ENCODE measurements at regions not wholly inside any gene's neighbourhood (a gene's known extent, or its start where the extent isn't known, plus 50 kb on each side); places are given as distances from the start of the nearest gene placed in this dataset.

DNA sequence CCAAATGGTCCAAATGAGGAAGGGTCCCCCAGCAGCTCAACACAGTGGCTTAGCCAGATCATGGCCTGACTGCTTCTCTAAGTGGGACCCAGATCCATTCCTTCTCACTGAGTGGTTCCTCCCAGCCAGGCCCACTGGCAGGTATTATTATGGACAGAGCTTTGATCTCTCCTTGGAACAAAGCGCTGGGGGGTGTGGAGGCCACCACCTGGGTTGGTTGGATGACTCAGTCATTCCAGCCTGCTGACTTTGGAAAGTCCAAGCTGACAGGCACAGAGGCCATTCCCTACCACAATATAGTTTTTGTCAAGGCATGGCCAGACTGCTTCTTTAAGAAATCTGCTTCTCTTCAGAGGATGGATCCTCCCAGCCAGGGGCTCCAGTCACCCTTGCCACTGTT lies 341.1 kb downstream of the BTG1 start:
- TF ChIP-seq, protein P1, sequence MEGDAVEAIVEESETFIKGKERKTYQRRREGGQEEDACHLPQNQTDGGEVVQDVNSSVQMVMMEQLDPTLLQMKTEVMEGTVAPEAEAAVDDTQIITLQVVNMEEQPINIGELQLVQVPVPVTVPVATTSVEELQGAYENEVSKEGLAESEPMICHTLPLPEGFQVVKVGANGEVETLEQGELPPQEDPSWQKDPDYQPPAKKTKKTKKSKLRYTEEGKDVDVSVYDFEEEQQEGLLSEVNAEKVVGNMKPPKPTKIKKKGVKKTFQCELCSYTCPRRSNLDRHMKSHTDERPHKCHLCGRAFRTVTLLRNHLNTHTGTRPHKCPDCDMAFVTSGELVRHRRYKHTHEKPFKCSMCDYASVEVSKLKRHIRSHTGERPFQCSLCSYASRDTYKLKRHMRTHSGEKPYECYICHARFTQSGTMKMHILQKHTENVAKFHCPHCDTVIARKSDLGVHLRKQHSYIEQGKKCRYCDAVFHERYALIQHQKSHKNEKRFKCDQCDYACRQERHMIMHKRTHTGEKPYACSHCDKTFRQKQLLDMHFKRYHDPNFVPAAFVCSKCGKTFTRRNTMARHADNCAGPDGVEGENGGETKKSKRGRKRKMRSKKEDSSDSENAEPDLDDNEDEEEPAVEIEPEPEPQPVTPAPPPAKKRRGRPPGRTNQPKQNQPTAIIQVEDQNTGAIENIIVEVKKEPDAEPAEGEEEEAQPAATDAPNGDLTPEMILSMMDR (IDR thresholded peaks at IDR 0.05), result no peak

DNA sequence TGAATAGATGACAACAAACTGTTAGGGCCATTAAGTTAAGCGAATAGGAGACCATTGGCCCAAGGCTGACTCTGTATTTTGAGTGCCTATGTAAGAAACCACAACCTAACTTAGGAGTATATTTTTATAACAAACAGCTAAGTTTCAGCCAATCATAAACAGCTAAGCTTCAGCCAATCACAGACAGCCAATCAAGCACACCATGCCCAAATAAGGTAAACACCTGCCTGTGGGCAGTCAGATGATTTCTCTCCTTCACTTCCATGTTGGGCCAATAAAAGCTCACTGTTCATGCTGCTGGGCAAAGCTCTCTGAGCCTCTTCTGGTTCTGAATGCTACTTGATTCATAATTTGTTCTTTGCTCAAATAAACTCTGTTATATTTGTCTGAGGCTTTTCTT lies 344.6 kb downstream of the BTG1 start:
- TF ChIP-seq, protein P1 (IDR thresholded peaks at IDR 0.05), result no peak

DNA sequence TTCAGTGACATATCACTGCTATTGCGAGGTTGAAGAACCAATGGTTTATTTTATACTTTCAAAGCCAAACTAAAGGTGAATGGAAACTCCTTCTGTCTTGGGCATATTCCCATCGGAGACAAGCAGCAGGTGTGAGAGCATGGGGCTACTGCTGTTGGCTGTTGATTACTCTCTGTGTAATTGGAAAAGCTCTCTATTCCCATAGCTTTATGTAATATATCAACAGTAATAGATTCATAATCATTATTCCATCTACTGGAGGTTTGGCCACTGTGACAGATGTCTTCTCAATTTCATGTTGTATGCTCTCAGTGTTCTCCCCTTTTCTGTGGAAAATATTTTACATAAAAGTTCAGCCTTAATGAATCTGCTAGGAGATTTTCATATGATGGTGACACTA lies 352.0 kb downstream of the BTG1 start:
- TF ChIP-seq, protein P1 (IDR thresholded peaks at IDR 0.05), result no peak

DNA sequence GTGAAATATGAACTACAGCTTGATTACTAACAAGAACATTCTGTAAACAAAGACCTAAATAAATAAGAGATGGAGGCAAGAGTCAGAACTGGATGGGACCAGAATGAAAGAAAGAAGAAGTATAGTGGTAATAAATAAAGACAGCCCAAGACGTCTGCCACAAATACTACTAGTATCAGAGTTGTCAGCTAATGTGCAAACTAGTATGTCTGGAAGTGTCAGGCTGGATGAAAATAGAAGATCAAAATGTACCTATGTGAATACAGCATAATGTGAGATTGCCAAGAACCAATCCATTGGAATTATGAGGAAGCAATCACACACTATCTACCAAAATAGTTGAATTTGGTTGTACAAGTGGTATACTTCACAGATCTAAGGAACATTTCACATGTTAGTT lies 353.0 kb downstream of the BTG1 start:
- TF ChIP-seq, protein P1 (IDR thresholded peaks at IDR 0.05), result no peak

DNA sequence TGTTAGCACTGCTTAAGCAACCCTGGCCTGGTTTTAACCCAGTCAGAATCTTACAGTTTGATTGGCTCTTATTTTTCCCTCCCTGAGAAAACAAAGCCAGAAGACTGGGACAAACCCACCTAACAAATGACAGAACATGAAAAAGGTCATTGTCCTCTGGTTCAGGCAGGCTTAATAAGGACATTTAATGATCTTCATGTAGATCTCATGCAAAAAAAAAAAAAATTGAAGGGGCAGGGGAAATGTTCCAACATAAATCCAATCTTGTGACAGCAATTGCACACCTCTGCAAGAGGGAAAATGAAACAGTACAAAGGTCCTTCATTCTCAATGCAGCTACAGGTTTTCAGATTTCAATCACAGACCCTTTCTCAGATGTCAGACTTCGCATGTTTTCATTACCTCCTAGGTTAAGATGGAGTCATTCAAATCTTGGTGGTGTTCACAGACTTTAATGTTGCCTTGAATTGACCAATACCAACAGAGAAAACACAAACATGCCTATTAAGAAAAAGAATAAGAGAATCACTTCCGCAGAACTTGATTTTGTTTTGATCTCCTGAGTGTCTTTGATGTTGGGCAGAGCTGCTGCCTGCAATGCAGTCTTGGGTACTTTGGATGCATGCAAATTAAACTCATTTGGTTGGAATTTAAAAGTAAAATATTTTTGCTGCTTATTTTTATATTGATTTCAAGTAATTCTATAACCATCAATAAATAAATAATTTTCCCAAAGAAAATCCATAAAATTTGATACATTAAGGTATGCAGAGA lies 359.0 kb downstream of the BTG1 start:
- TF ChIP-seq, protein P1 (IDR thresholded peaks at IDR 0.05), result no peak

DNA sequence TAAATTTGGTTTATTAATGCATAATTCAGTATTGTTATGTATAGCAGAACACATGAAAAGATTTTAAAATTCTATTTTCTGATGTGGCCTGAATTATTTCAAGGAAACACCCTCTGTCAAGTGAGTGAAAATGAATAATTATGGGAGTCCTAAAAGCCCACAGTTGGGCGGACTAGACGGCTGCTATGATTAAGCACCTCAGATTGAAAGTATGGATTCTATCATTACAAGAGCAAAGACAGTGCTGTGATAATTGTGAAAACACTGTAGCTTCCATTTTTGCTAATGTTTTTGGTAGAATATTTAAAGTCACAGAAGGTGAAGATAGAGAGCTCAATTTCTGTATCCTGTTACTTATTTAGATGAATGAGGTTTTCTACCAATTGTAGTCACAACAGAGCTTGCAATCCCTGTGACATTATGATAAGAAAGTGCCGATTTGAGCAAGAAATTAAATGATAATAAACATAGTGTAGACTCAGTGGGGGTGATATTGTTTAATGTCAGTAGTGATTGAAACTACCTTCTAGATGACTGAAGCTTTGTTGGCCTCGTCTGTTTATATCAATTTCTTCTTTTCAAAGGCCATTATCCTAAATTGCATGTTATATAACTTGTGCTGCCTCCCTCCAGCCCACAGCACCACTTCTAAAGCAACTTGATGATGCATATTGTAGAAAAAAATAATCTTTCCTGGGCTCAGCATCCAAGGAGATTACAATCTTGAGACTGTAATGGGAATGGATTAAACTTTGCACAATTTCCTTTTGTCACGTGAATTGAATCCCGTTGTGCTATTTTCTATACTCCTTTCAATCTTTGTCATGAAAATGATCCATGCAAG lies 359.8 kb downstream of the BTG1 start:
- TF ChIP-seq, protein P1 (IDR thresholded peaks at IDR 0.05), result no peak

DNA sequence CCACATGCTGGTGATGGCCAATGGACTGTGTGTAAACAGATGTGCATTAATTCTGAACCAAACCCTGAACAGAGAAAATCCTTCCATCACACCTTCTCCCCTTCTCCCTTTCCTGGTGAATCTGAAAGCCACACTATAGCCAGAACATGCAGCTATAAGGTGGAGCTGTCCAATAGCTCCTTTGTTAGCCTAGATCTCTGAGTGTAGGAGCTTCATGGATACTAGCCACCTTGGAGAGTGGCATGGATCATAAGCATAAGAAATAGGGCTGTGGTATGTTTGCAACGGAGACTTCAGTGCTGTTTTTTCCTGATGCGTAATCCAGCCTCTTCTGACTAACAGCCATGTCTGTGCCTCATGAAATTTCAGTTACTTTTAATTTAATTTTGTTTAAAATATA lies 364.5 kb downstream of the BTG1 start:
- TF ChIP-seq, protein P1 (IDR thresholded peaks at IDR 0.05), result no peak
